ENCODE measurements at regions not wholly inside any gene's neighbourhood (a gene's known extent, or its start where the extent isn't known, plus 50 kb on each side); places are given as distances from the start of the nearest gene placed in this dataset.

DNA sequence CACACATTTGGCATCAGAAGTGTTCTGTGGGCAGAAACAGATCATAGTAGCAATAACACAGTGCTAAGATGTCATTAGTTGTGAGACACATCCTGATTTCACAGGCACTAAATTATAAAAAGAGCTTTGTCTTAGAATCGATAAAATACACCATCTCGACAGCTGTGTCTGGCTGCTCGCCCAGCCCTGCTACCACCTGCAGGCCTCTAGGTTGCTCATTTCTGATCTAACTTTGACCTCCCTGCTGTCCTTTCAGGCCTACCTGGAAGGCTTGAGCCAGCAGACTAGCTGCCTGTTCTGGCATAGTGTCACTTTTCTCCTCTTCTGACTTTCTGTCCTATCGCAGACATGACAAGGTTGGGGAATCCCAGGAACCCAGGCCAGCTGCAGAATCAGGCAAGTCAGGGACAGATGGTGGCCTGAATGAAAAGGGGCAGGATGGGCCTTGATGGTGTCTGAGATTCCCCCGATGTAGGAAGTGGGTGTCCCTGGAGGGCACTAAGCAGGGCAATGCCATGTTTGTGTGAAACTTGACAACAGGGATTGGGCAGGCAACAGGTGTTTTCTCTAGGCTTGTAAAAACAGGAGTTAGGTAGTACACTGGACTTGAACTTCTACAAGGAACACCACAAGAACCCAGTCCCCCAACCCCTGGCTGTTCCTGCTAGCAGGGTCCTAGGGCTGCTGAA, 66.6 kb upstream of the RHOU start:
- intact Hi-C loops (cut with micrococcal nuclease; ENCODE audit: unreplicated experiment) (no loop called here), in situ Hi-C loops (cut with MboI) (no loop called here)
- H3K36me3 ChIP-seq (ENCODE audit: control insufficient read depth in 2 of 2, insufficient read depth in 2 of 2, low read length in 1 of 2), result no peaks in the 10 kb centered on the region
- H3K27me3 ChIP-seq (replicated peaks in 1 of 2; ENCODE audit: control insufficient read depth in 2 of 2, insufficient read depth in 2 of 2, low read length in 1 of 2), result no peaks in the 10 kb centered on the region
- CTCF ChIA-PET, result interaction anchor here (1.0 to 2.4 kb wide), 2 partner anchors 559 kb away, joined by 3 to 14 read pairs; no protein-coding TSS in a partner anchor
- ATAC-seq, result no peak
- no peak overlapping the region for H3K4me2 ChIP-seq (ENCODE audit: control insufficient read depth, insufficient read depth)
- SMC1A ChIA-PET (ENCODE audit: uncharacterized antibody, unreplicated experiment), result interaction anchor here (0.6 to 3.3 kb wide), 2 partner anchors 306 to 558 kb away, joined by 3 to 19 read pairs; no protein-coding TSS in a partner anchor
- RAD21 ChIA-PET (ENCODE audit: unreplicated experiment), result interaction anchor here (1.1 kb wide), 1 partner anchor 9 kb away, joined by 3 read pairs; no protein-coding TSS in a partner anchor
- H3K4me3 ChIP-seq, result no peak overlapping the region
- TF ChIP-seq, protein P1, sequence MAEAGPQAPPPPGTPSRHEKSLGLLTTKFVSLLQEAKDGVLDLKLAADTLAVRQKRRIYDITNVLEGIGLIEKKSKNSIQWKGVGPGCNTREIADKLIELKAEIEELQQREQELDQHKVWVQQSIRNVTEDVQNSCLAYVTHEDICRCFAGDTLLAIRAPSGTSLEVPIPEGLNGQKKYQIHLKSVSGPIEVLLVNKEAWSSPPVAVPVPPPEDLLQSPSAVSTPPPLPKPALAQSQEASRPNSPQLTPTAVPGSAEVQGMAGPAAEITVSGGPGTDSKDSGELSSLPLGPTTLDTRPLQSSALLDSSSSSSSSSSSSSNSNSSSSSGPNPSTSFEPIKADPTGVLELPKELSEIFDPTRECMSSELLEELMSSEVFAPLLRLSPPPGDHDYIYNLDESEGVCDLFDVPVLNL (IDR thresholded peaks at IDR 0.05; ENCODE audit: low read depth, low read length), result no peak
- TF ChIP-seq TBL1XR1 (IDR thresholded peaks at IDR 0.05; ENCODE audit: low read depth, low read length) (no peak), CBX5 (IDR thresholded peaks at IDR 0.05; ENCODE audit: low read depth) (no peak), CBFB (IDR thresholded peaks at IDR 0.05; ENCODE audit: low read depth) (no peak), POLR2A (IDR thresholded peaks at IDR 0.05; ENCODE audit: low read depth, low read length) (no peak), ZSCAN29 (IDR thresholded peaks at IDR 0.05) (no peak), PAX5 (IDR thresholded peaks at IDR 0.05; ENCODE audit: borderline replicate concordance, low read depth, low read length) (no peak), ZNF592 (IDR thresholded peaks at IDR 0.05) (no peak), PAX8 (IDR thresholded peaks at IDR 0.05) (no peak), TAF1 (IDR thresholded peaks at IDR 0.05; ENCODE audit: borderline replicate concordance, low read depth, low read length) (no peak), RFX5 (IDR thresholded peaks at IDR 0.05; ENCODE audit: low read depth, low read length) (no peak)
- TF ChIP-seq, protein P2, sequence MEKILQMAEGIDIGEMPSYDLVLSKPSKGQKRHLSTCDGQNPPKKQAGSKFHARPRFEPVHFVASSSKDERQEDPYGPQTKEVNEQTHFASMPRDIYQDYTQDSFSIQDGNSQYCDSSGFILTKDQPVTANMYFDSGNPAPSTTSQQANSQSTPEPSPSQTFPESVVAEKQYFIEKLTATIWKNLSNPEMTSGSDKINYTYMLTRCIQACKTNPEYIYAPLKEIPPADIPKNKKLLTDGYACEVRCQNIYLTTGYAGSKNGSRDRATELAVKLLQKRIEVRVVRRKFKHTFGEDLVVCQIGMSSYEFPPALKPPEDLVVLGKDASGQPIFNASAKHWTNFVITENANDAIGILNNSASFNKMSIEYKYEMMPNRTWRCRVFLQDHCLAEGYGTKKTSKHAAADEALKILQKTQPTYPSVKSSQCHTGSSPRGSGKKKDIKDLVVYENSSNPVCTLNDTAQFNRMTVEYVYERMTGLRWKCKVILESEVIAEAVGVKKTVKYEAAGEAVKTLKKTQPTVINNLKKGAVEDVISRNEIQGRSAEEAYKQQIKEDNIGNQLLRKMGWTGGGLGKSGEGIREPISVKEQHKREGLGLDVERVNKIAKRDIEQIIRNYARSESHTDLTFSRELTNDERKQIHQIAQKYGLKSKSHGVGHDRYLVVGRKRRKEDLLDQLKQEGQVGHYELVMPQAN (conservative IDR thresholded peaks at IDR 0.05), result no peak
- TF ChIP-seq, protein P3, sequence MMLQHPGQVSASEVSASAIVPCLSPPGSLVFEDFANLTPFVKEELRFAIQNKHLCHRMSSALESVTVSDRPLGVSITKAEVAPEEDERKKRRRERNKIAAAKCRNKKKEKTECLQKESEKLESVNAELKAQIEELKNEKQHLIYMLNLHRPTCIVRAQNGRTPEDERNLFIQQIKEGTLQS (IDR thresholded peaks at IDR 0.05; ENCODE audit: borderline replicate concordance, extremely low read depth, low read depth, low read length), result no peak
- TF ChIP-seq, protein P4, sequence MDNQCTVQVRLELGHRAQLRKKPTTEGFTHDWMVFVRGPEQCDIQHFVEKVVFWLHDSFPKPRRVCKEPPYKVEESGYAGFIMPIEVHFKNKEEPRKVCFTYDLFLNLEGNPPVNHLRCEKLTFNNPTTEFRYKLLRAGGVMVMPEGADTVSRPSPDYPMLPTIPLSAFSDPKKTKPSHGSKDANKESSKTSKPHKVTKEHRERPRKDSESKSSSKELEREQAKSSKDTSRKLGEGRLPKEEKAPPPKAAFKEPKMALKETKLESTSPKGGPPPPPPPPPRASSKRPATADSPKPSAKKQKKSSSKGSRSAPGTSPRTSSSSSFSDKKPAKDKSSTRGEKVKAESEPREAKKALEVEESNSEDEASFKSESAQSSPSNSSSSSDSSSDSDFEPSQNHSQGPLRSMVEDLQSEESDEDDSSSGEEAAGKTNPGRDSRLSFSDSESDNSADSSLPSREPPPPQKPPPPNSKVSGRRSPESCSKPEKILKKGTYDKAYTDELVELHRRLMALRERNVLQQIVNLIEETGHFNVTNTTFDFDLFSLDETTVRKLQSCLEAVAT (IDR thresholded peaks at IDR 0.05), result no peak
- H3K79me2 ChIP-seq (ENCODE audit: control insufficient read depth, insufficient read depth, low read length), result no peaks in the 10 kb centered on the region
- 65% methylated on average over 5 of the region's 5 CpGs for whole genome bisulfite sequencing (ENCODE audit: insufficient coverage, insufficient replicate concordance, low lambda C conversion rate, missing lambda C conversion rate)
- H3K9me3 ChIP-seq (replicated peaks; ENCODE audit: control insufficient read depth, insufficient read depth, low read length), result no peaks in the 10 kb centered on the region
- H3K9ac ChIP-seq (ENCODE audit: control insufficient read depth, insufficient read depth, low read length), result no peak overlapping the region
- no peak overlapping the region for H2AFZ ChIP-seq (ENCODE audit: control insufficient read depth, low read depth, low read length)
- H3K4me1 ChIP-seq (ENCODE audit: control insufficient read depth, insufficient read depth, low read length), result no peaks in the 10 kb centered on the region
- no peak for FAIRE-seq
- DNase-seq (ENCODE audit: low read depth, low spot score), result no peak
- no peak overlapping the region for H3K27ac ChIP-seq (ENCODE audit: control insufficient read depth, insufficient read depth)
- POLR2A ChIA-PET, result no interaction called here
- no peaks in the 10 kb centered on the region for H4K20me1 ChIP-seq (ENCODE audit: control insufficient read depth, insufficient read depth)
- BruUV-seq (replicated peaks), result no TSS peak

Data from GM12878 (cell line).